ENCODE measurements at regions not wholly inside any gene's neighbourhood (a gene's known extent, or its start where the extent isn't known, plus 50 kb on each side); places are given as distances from the start of the nearest gene placed in this dataset.

GRCh38 chr2:81334046-81334445, 1029.5 kb upstream of the LRRTM1 start:
- TF ChIP-seq CBX5 (IDR thresholded peaks at IDR 0.05; ENCODE audit: low read depth) (no peak), CTCF (IDR thresholded peaks at IDR 0.05 in 2 of 3, conservative IDR thresholded peaks at IDR 0.05 in 1 of 3; ENCODE audit: control insufficient read depth in 2 of 3, extremely low read depth in 1 of 3, insufficient read depth in 1 of 3, low read depth in 3 of 3, low read length in 3 of 3) (no peak), IKZF1 (conservative IDR thresholded peaks at IDR 0.05) (no peak)
